CD4-positive, alpha-beta T cell (primary cell): ENCODE measurements at regions not wholly inside any gene's neighbourhood (a gene's known extent, or its start where the extent isn't known, plus 50 kb on each side); places are given as distances from the start of the nearest gene placed in this dataset.

Source experiments
- ATAC-seq: fragments of 200-7000 bp; cut with Tn5 transposase; one replicate; pipeline ENCODE4 v1.10.0; 2022; ENCODE audit warnings: mild to moderate bottlenecking; ENCODE audit not compliant: poor library complexity
- CTCF ChIA-PET: fragments of 350-600 bp; sonication (Branson Sonifier 250); formaldehyde crosslinking; loops from one replicate; lab custom pipeline; 2021; ENCODE audit warnings: antibody characterized with exemption, inconsistent platforms; lab: Charles Lee
- POLR2A ChIA-PET: fragments of 350-600 bp; sonication (Branson Sonifier 250); formaldehyde crosslinking; loops from one replicate; lab custom pipeline; 2021; ENCODE audit warnings: antibody characterized with exemption, inconsistent platforms; lab: Charles Lee
- DNase-seq, 14 experiments: peaks; one replicate each; pipeline ENCODE4 v3.0.0-alpha.2; 2013 to 2020; ENCODE audit warnings: mixed read lengths in 2 of 14
- H3K27ac ChIP-seq, 2 donors: one replicate each; pipeline versions ENCODE4 v1.5.1 to v1.7.0; 2013; ENCODE audit warnings: low read length in 2 of 2, low read depth in 1 of 2, mild to moderate bottlenecking in 1 of 2
- H3K27me3 ChIP-seq, 2 experiments: 1 replicate in 1 of 2; 2 replicates in 1 of 2; pipeline versions ENCODE4 v1.6.1 to v1.7.0; 2013; ENCODE audit warnings: low read length in 2 of 2, control low read depth in 1 of 2, mild to moderate bottlenecking in 1 of 2, moderate library complexity in 1 of 2; ENCODE audit not compliant: insufficient read depth in 2 of 2, control insufficient read depth in 1 of 2
- H3K36me3 ChIP-seq: one replicate; pipeline ENCODE4 v1.6.1; 2013; ENCODE audit warnings: low read length, control low read depth; ENCODE audit not compliant: insufficient read depth
- H3K4me1 ChIP-seq: one replicate; pipeline ENCODE4 v1.6.1; 2013; ENCODE audit warnings: low read length, control low read depth; ENCODE audit not compliant: insufficient read depth
- H3K4me3 ChIP-seq: one replicate; pipeline ENCODE4 v1.5.1; 2013; ENCODE audit warnings: mild to moderate bottlenecking, low read length, moderate library complexity
- H3K9me3 ChIP-seq, 2 experiments: 1 replicate in 1 of 2; 2 replicates in 1 of 2; pipeline versions ENCODE4 v1.6.1 to v1.7.0; 2013; ENCODE audit warnings: low read length in 2 of 2, mild to moderate bottlenecking in 2 of 2, control low read depth in 1 of 2, moderate library complexity in 1 of 2; ENCODE audit not compliant: control insufficient read depth in 1 of 2, insufficient read depth in 1 of 2
- H3K27ac Mint-ChIP-seq: one replicate; pipeline ENCODE4 v1.8.0; 2020; ENCODE audit warnings: mixed read lengths
- H3K27me3 Mint-ChIP-seq: one replicate; pipeline ENCODE4 v1.8.0; 2021; ENCODE audit warnings: mixed read lengths
- H3K36me3 Mint-ChIP-seq: one replicate; pipeline ENCODE4 v1.8.0; 2021; ENCODE audit warnings: low read depth, mixed read lengths
- H3K4me1 Mint-ChIP-seq: one replicate; pipeline ENCODE4 v1.8.0; 2021; ENCODE audit warnings: low read depth, mixed read lengths
- H3K4me3 Mint-ChIP-seq: one replicate; pipeline ENCODE4 v1.8.0; 2020; ENCODE audit warnings: mild to moderate bottlenecking, mixed read lengths
- H3K9me3 Mint-ChIP-seq: one replicate; pipeline ENCODE4 v1.8.0; 2020; ENCODE audit warnings: mixed read lengths
- intact Hi-C, 2 experiments: fragments of 100-400 bp; cut with DNase I in 1 of 2; cut with micrococcal nuclease in 1 of 2; formaldehyde crosslinking; loops; one replicate each; pipeline versions ENCODE4 v1.15.1 to v1.9.0; 2023 to 2025; cut with DNase I, micrococcal nuclease
- TF ChIP-seq, protein P1 (sequence below): fragments of 200-600 bp; IDR thresholded peaks from one replicate; pipeline ENCODE4 v1.8.0; 2022; ENCODE audit warnings: antibody characterized with exemption, mild to moderate bottlenecking

DNA sequence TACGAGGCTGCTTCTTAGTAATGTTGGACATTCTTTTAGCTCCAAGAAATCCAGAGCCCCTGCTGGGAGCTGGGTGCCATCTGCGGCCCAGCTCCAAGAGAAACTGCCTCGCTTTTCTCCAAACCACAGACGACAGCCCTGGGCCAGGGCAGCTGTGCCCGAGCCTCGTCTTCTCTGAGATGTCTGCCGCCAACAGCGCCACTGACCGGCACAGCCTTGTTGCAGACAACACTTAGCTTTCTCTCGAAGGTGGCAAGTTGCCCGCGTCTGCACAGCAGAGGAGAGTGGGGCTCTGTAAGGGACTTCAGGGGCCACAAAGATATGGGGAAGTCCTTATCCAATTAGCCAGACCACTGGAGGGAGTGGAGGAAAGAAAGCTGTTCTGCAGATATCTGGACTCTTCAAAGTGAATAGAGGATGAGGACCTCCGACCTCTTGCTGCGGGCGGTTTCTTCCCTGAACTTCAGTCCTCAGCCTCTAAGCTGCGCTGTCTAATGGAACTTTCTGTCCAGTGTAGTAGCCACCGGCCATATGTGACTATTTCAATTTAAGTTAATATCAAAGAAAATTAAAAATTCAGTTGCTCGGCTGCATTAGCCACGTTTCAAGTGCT, 63.9 kb upstream of the DISP3 start:
- intact Hi-C loops: no loop called here
- no peaks in the 10 kb centered on the region for H3K27me3 ChIP-seq
- H3K4me3 ChIP-seq: no peak overlapping the region
- DNase-seq (no peak), ATAC-seq (no peak)
- no peaks in the 10 kb centered on the region for H3K36me3 ChIP-seq
- TF ChIP-seq, protein P1, sequence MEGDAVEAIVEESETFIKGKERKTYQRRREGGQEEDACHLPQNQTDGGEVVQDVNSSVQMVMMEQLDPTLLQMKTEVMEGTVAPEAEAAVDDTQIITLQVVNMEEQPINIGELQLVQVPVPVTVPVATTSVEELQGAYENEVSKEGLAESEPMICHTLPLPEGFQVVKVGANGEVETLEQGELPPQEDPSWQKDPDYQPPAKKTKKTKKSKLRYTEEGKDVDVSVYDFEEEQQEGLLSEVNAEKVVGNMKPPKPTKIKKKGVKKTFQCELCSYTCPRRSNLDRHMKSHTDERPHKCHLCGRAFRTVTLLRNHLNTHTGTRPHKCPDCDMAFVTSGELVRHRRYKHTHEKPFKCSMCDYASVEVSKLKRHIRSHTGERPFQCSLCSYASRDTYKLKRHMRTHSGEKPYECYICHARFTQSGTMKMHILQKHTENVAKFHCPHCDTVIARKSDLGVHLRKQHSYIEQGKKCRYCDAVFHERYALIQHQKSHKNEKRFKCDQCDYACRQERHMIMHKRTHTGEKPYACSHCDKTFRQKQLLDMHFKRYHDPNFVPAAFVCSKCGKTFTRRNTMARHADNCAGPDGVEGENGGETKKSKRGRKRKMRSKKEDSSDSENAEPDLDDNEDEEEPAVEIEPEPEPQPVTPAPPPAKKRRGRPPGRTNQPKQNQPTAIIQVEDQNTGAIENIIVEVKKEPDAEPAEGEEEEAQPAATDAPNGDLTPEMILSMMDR: no peak
- Mint-ChIP-seq H3K4me1 (peaks cover 7% of the 10 kb centered on the region), H3K27ac (no peak overlapping the region), H3K4me3 (no peak overlapping the region), H3K36me3 (no peaks in the 10 kb centered on the region), H3K9me3 (no peaks in the 10 kb centered on the region), H3K27me3 (peaks cover 4% of the 10 kb centered on the region)
- H3K9me3 ChIP-seq: no peaks in the 10 kb centered on the region
- no peaks in the 10 kb centered on the region for H3K4me1 ChIP-seq
- ChIA-PET CTCF (no interaction called here), POLR2A (no interaction called here)
- H3K27ac ChIP-seq: no peak overlapping the region

GRCh38 chr1:11417162-11417561, 61.8 kb upstream of the DISP3 start:
- H3K4me3 ChIP-seq: no peak overlapping the region
- CTCF ChIA-PET: no interaction called here

DNA sequence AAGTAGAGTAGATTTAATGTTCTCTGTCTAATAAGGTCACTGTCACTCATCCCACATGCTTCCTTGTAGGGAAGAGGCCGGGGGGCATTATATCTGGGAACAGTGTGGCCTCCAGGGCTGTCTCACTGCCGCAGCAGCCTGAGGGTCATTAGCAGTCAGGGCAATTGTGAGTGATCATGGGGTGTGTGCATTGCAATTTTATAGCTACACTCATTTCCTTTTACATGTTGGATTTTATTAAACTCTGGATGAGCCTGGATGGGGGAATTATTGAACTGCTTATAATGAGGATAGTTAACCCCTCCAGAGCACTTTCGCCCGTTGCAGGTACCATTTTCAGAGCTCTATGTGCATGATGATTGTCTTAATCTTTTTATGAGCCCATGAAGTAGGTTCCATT, 60.9 kb upstream of the DISP3 start:
- Histone ChIP-seq H3K9me3 (no peaks in the 10 kb centered on the region), H3K27me3 (no peaks in the 10 kb centered on the region), H3K4me1 (no peaks in the 10 kb centered on the region), H3K27ac (no peak overlapping the region), H3K36me3 (no peaks in the 10 kb centered on the region), H3K4me3 (no peak overlapping the region)
- H3K27me3 Mint-ChIP-seq: peaks cover 4% of the 10 kb centered on the region
- no peak for DNase-seq
- ChIA-PET CTCF (no interaction called here), POLR2A (no interaction called here)
- no peak for ATAC-seq
- H3K36me3 Mint-ChIP-seq: no peaks in the 10 kb centered on the region
- no peaks in the 10 kb centered on the region for H3K4me1 Mint-ChIP-seq
- no peaks in the 10 kb centered on the region for H3K9me3 Mint-ChIP-seq
- H3K4me3 Mint-ChIP-seq: no peak overlapping the region
- intact Hi-C loops: no loop called here
- TF ChIP-seq, protein P1: no peak
- H3K27ac Mint-ChIP-seq: no peak overlapping the region

More at GRCh38 chr1:11417162-11417561, 61.8 kb upstream of the DISP3 start:
- Histone ChIP-seq H3K27ac (no peak overlapping the region), H3K27me3 (no peaks in the 10 kb centered on the region), H3K9me3 (no peaks in the 10 kb centered on the region), H3K36me3 (no peaks in the 10 kb centered on the region), H3K4me1 (no peaks in the 10 kb centered on the region)
- H3K27ac Mint-ChIP-seq: no peak overlapping the region
- intact Hi-C loops: no loop called here
- H3K4me1 Mint-ChIP-seq: no peaks in the 10 kb centered on the region
- TF ChIP-seq, protein P1: no peak
- H3K36me3 Mint-ChIP-seq: no peaks in the 10 kb centered on the region
- ATAC-seq: no peak
- no peak for DNase-seq
- POLR2A ChIA-PET: no interaction called here
- peaks cover 4% of the 10 kb centered on the region for H3K27me3 Mint-ChIP-seq
- H3K9me3 Mint-ChIP-seq: no peaks in the 10 kb centered on the region
- H3K4me3 Mint-ChIP-seq: no peak overlapping the region
